ENCODE measurements at regions not wholly inside any gene's neighbourhood (a gene's known extent, or its start where the extent isn't known, plus 50 kb on each side); places are given as distances from the start of the nearest gene placed in this dataset.

- DNase-seq (ENCODE audit: low spot score): no peak
- in situ Hi-C loops (cut with MboI; ENCODE audit: low sequenced_read_pairs, unreplicated experiment): no loop called here
- TF ChIP-seq, protein P1, sequence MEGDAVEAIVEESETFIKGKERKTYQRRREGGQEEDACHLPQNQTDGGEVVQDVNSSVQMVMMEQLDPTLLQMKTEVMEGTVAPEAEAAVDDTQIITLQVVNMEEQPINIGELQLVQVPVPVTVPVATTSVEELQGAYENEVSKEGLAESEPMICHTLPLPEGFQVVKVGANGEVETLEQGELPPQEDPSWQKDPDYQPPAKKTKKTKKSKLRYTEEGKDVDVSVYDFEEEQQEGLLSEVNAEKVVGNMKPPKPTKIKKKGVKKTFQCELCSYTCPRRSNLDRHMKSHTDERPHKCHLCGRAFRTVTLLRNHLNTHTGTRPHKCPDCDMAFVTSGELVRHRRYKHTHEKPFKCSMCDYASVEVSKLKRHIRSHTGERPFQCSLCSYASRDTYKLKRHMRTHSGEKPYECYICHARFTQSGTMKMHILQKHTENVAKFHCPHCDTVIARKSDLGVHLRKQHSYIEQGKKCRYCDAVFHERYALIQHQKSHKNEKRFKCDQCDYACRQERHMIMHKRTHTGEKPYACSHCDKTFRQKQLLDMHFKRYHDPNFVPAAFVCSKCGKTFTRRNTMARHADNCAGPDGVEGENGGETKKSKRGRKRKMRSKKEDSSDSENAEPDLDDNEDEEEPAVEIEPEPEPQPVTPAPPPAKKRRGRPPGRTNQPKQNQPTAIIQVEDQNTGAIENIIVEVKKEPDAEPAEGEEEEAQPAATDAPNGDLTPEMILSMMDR (IDR thresholded peaks at IDR 0.05; ENCODE audit: borderline replicate concordance, control extremely low read depth, extremely low read depth, insufficient read depth, missing control alignments): no peak
Measured at GRCh38 chr17:77610972-77611521, 347.5 kb upstream of the TNRC6C start.

DNA sequence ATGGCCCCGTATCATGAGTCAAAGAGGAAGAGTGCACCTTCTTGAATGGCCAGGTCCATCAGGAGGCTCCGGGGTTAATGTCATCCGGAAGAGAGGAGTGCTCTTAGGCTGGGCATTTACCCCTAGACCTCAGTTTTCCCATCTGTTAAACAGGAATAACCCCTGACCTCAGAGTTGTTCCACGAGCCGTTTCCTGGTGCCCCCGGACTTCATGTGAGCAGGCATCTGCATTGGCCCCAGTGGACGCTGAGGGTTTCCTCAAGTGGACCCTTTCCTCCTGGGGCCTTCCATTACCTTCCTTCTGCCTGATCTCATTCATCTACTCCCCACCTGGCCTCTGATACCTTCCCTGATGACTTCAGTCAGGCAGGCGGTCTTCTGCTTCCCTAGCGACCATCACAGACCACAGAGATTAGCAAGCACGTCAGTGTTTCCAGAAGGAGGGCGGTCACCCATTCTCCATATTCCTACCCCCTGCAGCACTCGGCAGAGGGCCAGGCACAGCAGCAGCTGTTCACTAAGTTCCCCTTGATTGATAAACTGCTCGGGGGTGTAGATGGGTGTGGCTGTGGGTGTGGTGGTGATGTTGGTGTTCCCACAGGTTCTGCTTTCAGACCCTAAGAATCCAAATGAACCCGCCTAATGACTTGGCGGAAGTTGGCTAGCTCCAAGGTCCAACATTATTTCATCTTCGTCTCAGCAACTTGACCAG is 346.6 kb upstream of the TNRC6C start:
- DNase-seq (ENCODE audit: low spot score): no peak
- in situ Hi-C loops (cut with MboI; ENCODE audit: low sequenced_read_pairs, unreplicated experiment): no loop called here
- TF ChIP-seq, protein P1 (IDR thresholded peaks at IDR 0.05; ENCODE audit: borderline replicate concordance, control extremely low read depth, extremely low read depth, insufficient read depth, missing control alignments): no peak

- TF ChIP-seq, protein P1 (IDR thresholded peaks at IDR 0.05; ENCODE audit: borderline replicate concordance, control extremely low read depth, extremely low read depth, insufficient read depth, missing control alignments): no peak
- in situ Hi-C loops (cut with MboI; ENCODE audit: low sequenced_read_pairs, unreplicated experiment): no loop called here
- no peak for DNase-seq (ENCODE audit: low spot score)
Measured at GRCh38 chr17:77613218-77613617, 345.3 kb upstream of the TNRC6C start.

DNA sequence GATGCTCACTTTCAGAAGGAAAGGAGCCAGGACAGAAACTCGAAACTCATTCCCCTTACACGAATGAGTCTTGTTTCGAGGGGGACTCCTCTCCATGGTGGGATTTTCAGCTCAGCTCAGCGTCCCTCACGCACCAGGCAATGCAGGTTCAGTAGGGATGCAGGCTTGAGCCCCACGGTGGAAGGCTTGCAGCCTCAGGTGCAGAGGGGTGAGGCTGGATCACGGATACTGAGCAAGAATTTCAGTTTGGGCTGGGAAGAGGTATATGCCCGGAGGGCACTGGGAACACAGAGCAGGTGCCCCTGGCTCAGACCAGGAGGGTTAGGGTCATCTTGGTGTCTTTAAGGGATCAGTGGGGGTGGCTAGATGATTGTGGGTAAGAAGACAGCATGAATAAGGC is 344.9 kb upstream of the TNRC6C start:
- in situ Hi-C loops (cut with MboI; ENCODE audit: low sequenced_read_pairs, unreplicated experiment): no loop called here
- TF ChIP-seq, protein P1 (IDR thresholded peaks at IDR 0.05; ENCODE audit: borderline replicate concordance, control extremely low read depth, extremely low read depth, insufficient read depth, missing control alignments): no peak
- no peak for DNase-seq (ENCODE audit: low spot score)

GRCh38 chr17:77615703-77616253 is 342.7 kb upstream of the TNRC6C start:
- TF ChIP-seq, protein P1 (IDR thresholded peaks at IDR 0.05; ENCODE audit: borderline replicate concordance, control extremely low read depth, extremely low read depth, insufficient read depth, missing control alignments): no peak
- DNase-seq (ENCODE audit: low spot score): no peak
- in situ Hi-C loops (cut with MboI; ENCODE audit: low sequenced_read_pairs, unreplicated experiment): no loop called here

DNA sequence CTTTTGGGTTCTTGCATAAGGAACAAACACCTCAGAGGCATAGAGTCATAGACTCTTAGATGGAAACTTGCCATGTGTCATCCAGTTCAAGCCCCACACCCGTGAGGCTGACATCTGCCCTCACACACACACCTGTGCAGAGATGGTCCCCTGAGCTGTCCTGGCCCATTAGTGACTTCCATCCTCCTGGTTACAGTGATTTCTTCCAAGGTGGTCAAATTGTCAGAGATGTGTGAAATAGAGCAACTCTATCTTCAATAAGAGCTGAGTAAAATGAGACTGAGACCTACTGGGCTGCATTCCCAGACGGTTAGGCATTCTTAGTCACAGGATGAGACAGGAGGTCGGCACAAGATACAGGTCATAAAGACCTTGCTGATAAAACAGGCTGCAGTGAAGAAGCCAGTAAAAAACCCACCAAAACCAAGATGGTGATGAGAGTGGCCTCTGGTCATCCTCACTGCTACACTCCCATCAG is 342.2 kb upstream of the TNRC6C start:
- no peak for DNase-seq (ENCODE audit: low spot score)
- in situ Hi-C loops (cut with MboI; ENCODE audit: low sequenced_read_pairs, unreplicated experiment): no loop called here
- TF ChIP-seq, protein P1 (IDR thresholded peaks at IDR 0.05; ENCODE audit: borderline replicate concordance, control extremely low read depth, extremely low read depth, insufficient read depth, missing control alignments): no peak
